Heart right ventricle (tissue), 16 donors: ENCODE measurements at regions not wholly inside any gene's neighbourhood (a gene's known extent, or its start where the extent isn't known, plus 50 kb on each side); places are given as distances from the start of the nearest gene placed in this dataset.

ENCODE experiments used
- ATAC-seq, 8 donors: fragments of 200-7000 bp; cut with Tn5 transposase; one replicate each; pipeline ENCODE4 v1.9.1; 2020; ENCODE audit warnings: mild to moderate bottlenecking in 8 of 8, moderate library complexity in 8 of 8, moderate number of reproducible peaks in 1 of 8
- DNase-seq, 2 donors: peaks; one replicate each; pipeline ENCODE4 v3.0.0-alpha.2; 2020
- H3K27ac ChIP-seq, 10 donors: fragments of 200-600 bp; sonication (generic) in 2 of 10; one replicate each; pipeline versions ENCODE4 v1.5.0 to v1.8.0; 2020 to 2022; ENCODE audit warnings: mild to moderate bottlenecking in 3 of 10
- H3K27me3 ChIP-seq, 7 donors: fragments of 200-600 bp; one replicate each; pipeline ENCODE4 v1.8.0; 2021 to 2022; ENCODE audit warnings: mild to moderate bottlenecking in 2 of 7
- H3K36me3 ChIP-seq, 9 donors: fragments of 200-600 bp; sonication (generic) in 1 of 9; one replicate each; pipeline versions ENCODE4 v1.5.0 to v1.8.0; 2020 to 2022; ENCODE audit warnings: mild to moderate bottlenecking in 2 of 9
- H3K4me1 ChIP-seq, 9 donors: fragments of 200-600 bp; sonication (generic) in 1 of 9; one replicate each; pipeline versions ENCODE4 v1.5.0 to v1.8.0; 2020 to 2022; ENCODE audit warnings: mild to moderate bottlenecking in 4 of 9
- H3K4me3 ChIP-seq, 10 donors: fragments of 200-600 bp; sonication (generic) in 2 of 10; one replicate each; pipeline versions ENCODE4 v1.5.0 to v1.8.0; 2020 to 2022; ENCODE audit warnings: mild to moderate bottlenecking in 7 of 10, moderate library complexity in 2 of 10
- H3K9me3 ChIP-seq, 11 donors: fragments of 200-600 bp in 10 of 11; sonication (generic) in 2 of 11; one replicate each; pipeline versions ENCODE4 v1.5.0 to v1.8.0; 2013 to 2022; ENCODE audit warnings: mild to moderate bottlenecking in 2 of 11, control low read depth in 1 of 11, moderate library complexity in 1 of 11
- WGBS, 2 donors: extraction: QIAGEN DNeasy Blood & Tissue Kit; methylation state at CpG; one replicate each; pipeline ENCODE4 v1.1.7; 2013; ENCODE audit warnings: inconsistent platforms in 1 of 2; 5-methylcytosine and 5-hydroxymethylcytosine counted together
- intact Hi-C, 10 donors: fragments of 100-400 bp; cut with DNase I; formaldehyde crosslinking; loops; one replicate each; pipeline versions ENCODE4 v1.11.1 to v1.14.2; 2022
- TF ChIP-seq, protein P1 (sequence below), 9 donors: fragments of 200-600 bp; sonication (generic) in 2 of 9; IDR thresholded peaks; one replicate each; pipeline versions ENCODE4 v1.5.0 to v1.8.0; 2021 to 2022; ENCODE audit warnings: antibody characterized with exemption in 9 of 9, mild to moderate bottlenecking in 5 of 9, moderate library complexity in 1 of 9
- donor health status: Arrhythmogenic right ventricular cardiomyopathy.
- donor health status: ischemic (EF 13 %, LVEDD 7.1; RV severe dilation, severe dysfunction).
- donor health status: healthy with polysubstance abuse.
- donor health status: DM: no; HTN: yes; CAD: no.
- donor health status: DM: no; HTN: no; CAD: no.
- donor health status: ischemic (EF 25% LVEDD 6.9; RV normal size, moderate dysfunction).
- donor health status: ischemic (EF 25% LVEDD 5.7; RV mildly dilated, moderate dysfunction).
- donor health status: healthy.
- donor health status: DM: yes; HTN: yes; CAD: no.
- donor health status: Ischemic cardiomyopathy.
- donor health status: ischemic (EF 35%, LVEDD 5.7; RV mildly dilated, moderate dysfunction).
- donor health status: nonischemic (EF 11% LVEDD 7.7; RV severe dilation, severe dysfunction).
- donor health status: DM: yes; HTN: yes; CAD: no.
- donor health status: PGD.
- donor health status: ischemic (EF 29% LVEDD 5.4; RV normal size, mild dysfunction).
- donor health status: nonischemic (EF 23%, LVEDD 6.1; RV moderate dilation, normal function).

DNA sequence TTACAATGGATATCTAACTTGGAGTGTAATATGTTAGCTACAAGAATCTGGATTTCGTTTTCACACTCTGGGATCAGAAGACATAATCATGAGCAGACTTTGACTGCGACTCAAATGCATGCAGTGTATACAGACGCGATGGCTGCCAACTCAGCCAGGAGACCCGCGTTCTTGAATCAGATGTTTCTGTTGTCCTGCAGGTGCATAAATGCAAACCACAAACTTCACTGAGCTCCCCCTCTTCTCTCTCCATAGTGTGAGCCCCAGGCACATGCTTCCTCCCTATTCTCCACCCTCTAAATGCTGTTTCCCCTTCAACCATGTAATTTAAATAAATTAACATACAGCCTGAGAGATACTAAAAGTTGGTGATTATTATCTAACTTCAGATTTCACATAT, 347.9 kb downstream of the DCHS2 start:
- H3K27ac ChIP-seq, result no peak overlapping the region
- H3K4me3 ChIP-seq, result no peak overlapping the region
- DNase-seq (no peak), ATAC-seq (no peak)
- no peaks in the 10 kb centered on the region for H3K4me1 ChIP-seq
- TF ChIP-seq, protein P1, sequence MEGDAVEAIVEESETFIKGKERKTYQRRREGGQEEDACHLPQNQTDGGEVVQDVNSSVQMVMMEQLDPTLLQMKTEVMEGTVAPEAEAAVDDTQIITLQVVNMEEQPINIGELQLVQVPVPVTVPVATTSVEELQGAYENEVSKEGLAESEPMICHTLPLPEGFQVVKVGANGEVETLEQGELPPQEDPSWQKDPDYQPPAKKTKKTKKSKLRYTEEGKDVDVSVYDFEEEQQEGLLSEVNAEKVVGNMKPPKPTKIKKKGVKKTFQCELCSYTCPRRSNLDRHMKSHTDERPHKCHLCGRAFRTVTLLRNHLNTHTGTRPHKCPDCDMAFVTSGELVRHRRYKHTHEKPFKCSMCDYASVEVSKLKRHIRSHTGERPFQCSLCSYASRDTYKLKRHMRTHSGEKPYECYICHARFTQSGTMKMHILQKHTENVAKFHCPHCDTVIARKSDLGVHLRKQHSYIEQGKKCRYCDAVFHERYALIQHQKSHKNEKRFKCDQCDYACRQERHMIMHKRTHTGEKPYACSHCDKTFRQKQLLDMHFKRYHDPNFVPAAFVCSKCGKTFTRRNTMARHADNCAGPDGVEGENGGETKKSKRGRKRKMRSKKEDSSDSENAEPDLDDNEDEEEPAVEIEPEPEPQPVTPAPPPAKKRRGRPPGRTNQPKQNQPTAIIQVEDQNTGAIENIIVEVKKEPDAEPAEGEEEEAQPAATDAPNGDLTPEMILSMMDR (IDR thresholded peaks at IDR 0.05), result no peak
- no peaks in the 10 kb centered on the region for H3K27me3 ChIP-seq
- 76 to 82% methylated on average over 6 of the region's 6 CpGs for WGBS, 2 donors
- no peaks in the 10 kb centered on the region for H3K36me3 ChIP-seq
- H3K9me3 ChIP-seq, result no peaks in the 10 kb centered on the region
- intact Hi-C loops, result no loop called here

DNA sequence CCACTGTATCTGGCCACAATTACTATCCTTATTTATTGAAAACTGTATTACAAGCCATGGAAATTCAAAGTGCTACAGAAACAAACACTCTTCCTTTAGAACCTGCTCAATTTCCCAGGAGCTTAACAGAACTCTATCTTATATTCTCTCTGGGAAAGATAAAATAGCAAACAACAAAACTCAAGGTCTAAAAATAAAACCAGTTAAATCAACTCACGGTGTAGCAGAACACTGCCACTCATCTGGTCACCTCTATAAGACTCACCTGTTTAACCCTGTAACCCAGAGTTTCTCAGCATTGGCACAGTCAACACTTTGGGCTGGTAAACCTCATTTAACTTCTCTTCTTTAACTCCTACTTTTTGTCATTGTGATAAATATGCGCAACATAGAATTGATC, 348.9 kb downstream of the DCHS2 start:
- no peaks in the 10 kb centered on the region for H3K36me3 ChIP-seq
- no peak for ATAC-seq
- TF ChIP-seq, protein P1 (IDR thresholded peaks at IDR 0.05), result no peak
- no peaks in the 10 kb centered on the region for H3K9me3 ChIP-seq
- H3K4me1 ChIP-seq, result no peaks in the 10 kb centered on the region
- H3K27me3 ChIP-seq, result no peaks in the 10 kb centered on the region
- no peak overlapping the region for H3K27ac ChIP-seq
- 62 to 68% methylated on average over 2 of the region's 2 CpGs for WGBS, 2 donors
- intact Hi-C loops, result no loop called here
- no peak overlapping the region for H3K4me3 ChIP-seq
- DNase-seq, result no peak

DNA sequence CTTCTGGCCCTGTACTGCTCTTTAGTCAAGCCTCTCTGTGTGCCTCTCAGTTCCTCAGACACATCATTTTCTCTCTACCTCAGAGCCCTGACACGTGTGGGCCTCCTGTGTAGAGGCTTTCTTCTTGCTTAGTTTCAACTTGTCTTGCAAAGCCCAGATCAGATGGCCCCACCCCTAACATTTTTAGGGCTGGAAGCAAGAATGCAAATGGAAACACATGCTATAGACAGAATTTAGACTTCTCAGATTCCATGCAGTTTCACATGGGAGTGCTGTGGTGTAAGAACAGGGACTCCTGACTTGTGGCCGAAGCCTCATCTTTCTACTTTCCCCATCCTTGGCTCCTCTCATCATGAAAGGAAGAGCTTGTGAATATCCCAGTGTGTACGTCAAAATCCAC, 350.7 kb downstream of the DCHS2 start:
- intact Hi-C loops, result no loop called here
- no peak for ATAC-seq
- Histone ChIP-seq H3K4me3 (no peak overlapping the region), H3K27me3 (no peaks in the 10 kb centered on the region), H3K4me1 (no peaks in the 10 kb centered on the region), H3K9me3 (no peaks in the 10 kb centered on the region), H3K36me3 (no peaks in the 10 kb centered on the region), H3K27ac (no peak overlapping the region)
- 58 to 82% methylated on average over 3 of the region's 3 CpGs for WGBS, 2 donors
- TF ChIP-seq, protein P1 (IDR thresholded peaks at IDR 0.05), result no peak
- DNase-seq, result no peak

DNA sequence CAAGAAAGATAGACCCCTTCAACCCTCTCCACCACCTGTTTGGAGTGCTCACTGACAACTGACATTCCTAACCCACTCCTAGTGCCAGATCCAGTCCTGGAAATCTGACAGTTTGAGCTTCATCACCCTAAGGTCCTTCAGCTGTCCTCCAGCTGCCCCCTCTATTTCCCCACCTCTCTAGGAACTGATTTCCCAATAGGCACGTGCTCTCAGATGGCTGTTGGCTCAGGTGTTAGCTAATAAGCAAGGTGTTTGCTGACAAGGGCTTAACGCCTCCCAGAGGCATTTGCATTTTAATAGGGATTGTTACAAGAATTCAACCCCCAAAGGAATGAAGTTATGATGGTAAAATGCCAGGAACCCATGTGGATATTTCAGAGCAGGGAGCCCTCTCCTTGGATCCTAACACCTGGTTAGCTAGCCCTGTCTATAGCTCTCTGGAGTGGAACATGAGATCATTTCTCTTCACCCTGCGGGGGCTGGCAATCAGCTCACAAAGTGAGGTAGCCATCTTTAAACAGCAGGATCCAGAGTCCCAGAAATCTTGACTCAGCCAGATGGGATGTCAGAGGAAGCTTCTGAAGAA, 348.5 kb upstream of the SFRP2 start:
- no peak overlapping the region for H3K27ac ChIP-seq
- H3K9me3 ChIP-seq, result no peaks in the 10 kb centered on the region
- no peak for ATAC-seq
- H3K4me3 ChIP-seq, result no peak overlapping the region
- TF ChIP-seq, protein P1 (IDR thresholded peaks at IDR 0.05), result no peak
- WGBS, 2 donors, result 52 to 53% methylated on average over 3 of the region's 3 CpGs
- DNase-seq, result no peak
- H3K27me3 ChIP-seq, result no peaks in the 10 kb centered on the region
- intact Hi-C loops, result no loop called here
- H3K36me3 ChIP-seq, result no peaks in the 10 kb centered on the region
- no peaks in the 10 kb centered on the region for H3K4me1 ChIP-seq
